Right ventricle myocardium inferior (tissue), 1 donor: ENCODE measurements at regions not wholly inside any gene's neighbourhood (a gene's known extent, or its start where the extent isn't known, plus 50 kb on each side); places are given as distances from the start of the nearest gene placed in this dataset.
"Not testable (repeated sequence)": the region's sequence is repeated elsewhere in the genome, so short reads cannot be mapped to it uniquely, and the experiment has no call there.

ENCODE experiments used
- ATAC-seq: fragments of 200-7000 bp; cut with Tn5 transposase; one replicate; pipeline ENCODE4 v1.9.1; 2020; ENCODE audit warnings: mild to moderate bottlenecking, moderate library complexity
- DNase-seq: peaks from one replicate; pipeline ENCODE4 v3.0.0; 2021; ENCODE audit errors: missing footprints
- intact Hi-C: fragments of 100-400 bp; cut with DNase I; formaldehyde crosslinking; loops from one replicate; pipeline ENCODE4 v1.11.0; 2022
- donor health status: DM: no; HTN: yes; CAD: no; lungs with severe emphysema.

- peak; percentile 84 for ATAC-seq
- DNase-seq: no peak
- intact Hi-C loops: no loop called here
Measured at GRCh38 chr2:22020091-22020742, 896.4 kb downstream of the TDRD15 start.

- DNase-seq: no peak
- no peak for ATAC-seq
- intact Hi-C loops: no loop called here
Measured at GRCh38 chr2:22027345-22028005, 903.7 kb downstream of the TDRD15 start.

DNA sequence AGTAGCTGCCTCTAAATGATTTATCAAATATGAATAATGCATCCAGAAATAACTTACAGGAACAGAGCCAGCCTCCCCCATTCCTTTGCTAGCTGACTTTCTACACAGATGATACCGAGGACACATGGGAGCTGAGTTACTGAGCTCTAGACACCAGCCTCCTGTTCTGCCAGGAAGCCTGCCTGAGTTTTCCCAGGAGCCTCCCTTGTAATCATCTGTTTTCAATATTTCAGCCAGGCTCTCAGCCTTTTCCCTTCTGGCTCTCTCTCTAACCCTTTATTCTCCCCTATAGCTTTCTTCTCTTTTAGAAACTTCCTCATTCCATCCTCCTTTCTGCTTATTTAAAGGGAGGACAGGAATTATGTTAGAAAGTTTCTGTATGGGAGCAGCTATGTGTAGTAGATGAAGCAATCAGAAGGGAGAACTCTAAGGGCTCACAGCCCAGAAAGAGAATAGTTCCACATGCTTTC, 911.6 kb downstream of the TDRD15 start:
- intact Hi-C loops: no loop called here
- ATAC-seq (peak; percentile 93), DNase-seq (peak; percentile 58)

- intact Hi-C loops: no loop called here
- no peak for DNase-seq
- peak; percentile 82 for ATAC-seq
Measured at GRCh38 chr2:22037274-22037673, 913.5 kb downstream of the TDRD15 start.

- no peak for DNase-seq
- intact Hi-C loops: no loop called here
- ATAC-seq: no peak
Measured at GRCh38 chr2:22043784-22044183, 920.0 kb downstream of the TDRD15 start.

DNA sequence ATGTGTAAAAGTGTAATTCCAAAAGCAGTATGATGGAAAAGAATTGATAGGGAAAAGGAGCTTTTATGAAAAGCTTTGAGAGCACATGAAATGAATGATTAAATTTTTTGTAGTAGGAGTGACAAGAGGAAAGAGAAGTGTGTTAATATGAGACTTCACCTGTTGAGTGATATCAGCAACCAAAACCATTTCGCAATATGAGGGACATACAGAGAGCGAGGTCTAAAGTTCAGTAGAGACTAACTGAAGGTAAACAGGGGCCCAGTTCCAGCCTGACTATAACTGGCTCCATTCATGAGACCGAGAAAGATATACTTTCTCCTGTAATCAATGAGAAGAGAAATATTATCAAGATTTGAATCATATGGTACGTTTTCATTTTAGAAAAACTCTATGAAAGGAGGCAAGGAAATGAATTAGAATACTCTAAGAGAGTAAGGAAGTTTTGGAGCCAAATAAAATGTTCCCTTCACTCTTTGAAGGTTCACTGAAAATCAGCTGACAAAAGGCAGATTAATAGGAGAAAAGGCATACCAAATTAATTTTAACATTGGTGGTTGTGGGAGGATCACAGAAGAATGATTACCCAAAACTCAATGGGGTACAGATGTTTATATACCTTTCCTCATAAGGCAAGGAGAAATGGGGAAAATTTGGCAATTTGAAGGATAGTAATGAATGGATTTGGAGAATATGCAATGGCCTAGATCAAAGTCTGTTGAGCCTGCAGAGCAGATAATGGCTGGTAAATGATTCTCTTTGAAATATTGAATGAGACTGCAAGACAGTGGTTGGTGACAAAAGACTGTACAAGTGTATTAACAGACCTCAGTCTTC, 932.2 kb downstream of the TDRD15 start:
- intact Hi-C loops: no loop called here
- no peak for ATAC-seq

GRCh38 chr2:22056621-22057132, 932.9 kb downstream of the TDRD15 start:
- ATAC-seq (no peak), DNase-seq (no peak)
- intact Hi-C loops: no loop called here

More for the DNA sequence above, 932.2 kb downstream of the TDRD15 start:
- no peak for DNase-seq

DNA sequence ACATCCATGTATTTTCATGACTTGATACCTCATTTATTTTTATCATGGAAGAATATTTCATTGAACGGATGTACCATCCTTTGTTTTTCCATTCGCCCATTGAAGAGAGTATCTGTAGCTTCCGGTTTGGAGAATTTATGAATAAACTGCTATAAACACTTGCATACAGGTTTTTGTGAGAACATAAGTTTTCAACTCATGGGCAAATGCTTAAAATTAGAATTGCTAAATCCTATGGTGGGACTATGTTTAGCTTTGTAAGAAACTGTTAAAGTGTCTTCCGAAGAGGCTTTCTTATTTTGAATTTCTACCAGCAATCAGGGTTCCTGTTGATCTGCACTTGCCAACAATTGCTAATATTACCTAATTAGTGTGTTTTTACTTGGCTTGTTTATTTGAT, 938.9 kb downstream of the TDRD15 start:
- ATAC-seq (no peak), DNase-seq (no peak)
- intact Hi-C loops: no loop called here

DNA sequence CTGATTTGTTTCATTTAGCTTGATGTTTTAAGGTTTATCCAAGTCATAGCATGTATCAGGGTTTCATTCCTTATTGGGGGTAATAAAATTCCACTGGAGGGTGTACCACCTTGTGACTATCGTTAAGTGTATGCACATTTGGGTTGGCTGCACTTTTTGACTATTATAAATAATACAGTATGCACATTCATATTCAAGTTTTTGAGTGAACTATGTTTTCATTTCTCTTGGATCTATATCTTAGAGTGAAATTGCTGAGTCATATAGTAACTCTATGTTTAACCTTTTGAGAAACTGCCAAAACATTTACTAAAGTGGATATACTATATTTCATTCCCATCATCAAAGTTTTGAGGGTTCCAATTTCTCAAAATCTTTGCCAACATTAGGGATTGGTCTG, 952.7 kb downstream of the TDRD15 start:
- DNase-seq (no peak), ATAC-seq (no peak)

GRCh38 chr2:22078701-22079100, 954.9 kb downstream of the TDRD15 start:
- ATAC-seq: no peak
- intact Hi-C loops: no loop called here
- DNase-seq: no peak

More for the DNA sequence above, 952.7 kb downstream of the TDRD15 start:
- intact Hi-C loops: no loop called here

GRCh38 chr2:22079583-22079982, 955.8 kb downstream of the TDRD15 start:
- no peak for DNase-seq
- ATAC-seq: no peak
- intact Hi-C loops: no loop called here

GRCh38 chr2:22086726-22087125, 963.0 kb downstream of the TDRD15 start:
- intact Hi-C loops: no loop called here
- DNase-seq: no peak
- ATAC-seq: no peak

DNA sequence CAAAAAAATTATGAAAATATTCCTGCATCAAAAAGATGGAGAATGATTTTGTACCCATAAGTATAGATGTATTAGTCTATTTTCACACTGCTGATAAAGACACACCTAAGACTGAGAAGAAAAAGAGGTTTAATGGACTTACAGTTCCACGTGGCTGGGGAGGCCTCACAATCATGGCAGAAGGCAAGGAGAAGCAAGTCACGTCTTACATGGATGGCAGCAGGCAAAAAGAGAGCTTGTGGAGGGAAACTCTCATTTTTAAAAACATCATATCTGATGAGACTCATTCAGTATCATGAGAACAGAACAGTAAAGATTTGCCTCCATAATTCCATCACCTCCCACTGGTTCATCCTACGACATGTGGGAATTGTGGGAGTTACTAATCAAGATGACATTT, 979.8 kb downstream of the TDRD15 start:
- DNase-seq, intact Hi-C loops, ATAC-seq: not testable (repeated sequence)

DNA sequence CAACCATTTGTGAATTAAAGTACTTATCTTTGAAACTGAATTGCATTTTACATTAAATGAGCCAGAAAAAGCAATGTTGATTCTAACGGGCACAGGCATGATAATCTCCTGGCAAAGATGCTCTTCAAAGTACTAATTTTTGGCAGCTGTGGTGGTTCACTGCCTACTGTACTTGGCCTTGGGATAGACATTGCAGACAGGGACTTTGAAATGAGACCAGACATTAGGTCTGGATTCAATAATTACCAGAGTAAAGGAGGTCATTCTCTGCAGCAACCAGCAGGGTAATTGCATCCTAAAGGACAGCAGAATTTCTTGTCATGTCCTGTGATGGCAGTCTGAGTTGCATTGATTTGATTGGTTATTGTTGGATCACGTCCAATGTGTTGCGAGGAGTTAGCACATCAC, 986.5 kb downstream of the TDRD15 start:
- DNase-seq: no peak
- no peak for ATAC-seq
- intact Hi-C loops: no loop called here

GRCh38 chr2:22124003-22124402, 1000.2 kb downstream of the TDRD15 start:
- DNase-seq: no peak
- ATAC-seq: no peak
- intact Hi-C loops: no loop called here

DNA sequence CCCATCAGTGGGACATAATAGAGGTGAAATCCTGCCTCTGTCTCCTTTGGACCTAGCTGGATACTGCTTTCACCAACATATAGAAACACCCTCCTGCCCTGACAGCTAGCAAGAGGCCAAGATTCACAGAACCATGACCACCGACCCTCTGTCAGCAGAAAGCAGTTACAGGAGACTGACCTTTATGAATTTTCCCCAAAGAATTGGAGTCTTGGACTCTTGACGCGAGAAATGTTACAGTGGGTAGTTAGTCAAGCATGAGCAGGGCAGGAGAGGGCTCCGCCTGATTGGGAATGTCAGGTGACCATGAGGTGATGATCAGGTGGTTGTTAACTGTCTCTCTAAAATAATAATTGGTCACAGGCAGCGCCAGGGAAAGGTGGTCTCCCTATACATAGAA, 1002.3 kb downstream of the TDRD15 start:
- DNase-seq (no peak), ATAC-seq (no peak)
- intact Hi-C loops: no loop called here

DNA sequence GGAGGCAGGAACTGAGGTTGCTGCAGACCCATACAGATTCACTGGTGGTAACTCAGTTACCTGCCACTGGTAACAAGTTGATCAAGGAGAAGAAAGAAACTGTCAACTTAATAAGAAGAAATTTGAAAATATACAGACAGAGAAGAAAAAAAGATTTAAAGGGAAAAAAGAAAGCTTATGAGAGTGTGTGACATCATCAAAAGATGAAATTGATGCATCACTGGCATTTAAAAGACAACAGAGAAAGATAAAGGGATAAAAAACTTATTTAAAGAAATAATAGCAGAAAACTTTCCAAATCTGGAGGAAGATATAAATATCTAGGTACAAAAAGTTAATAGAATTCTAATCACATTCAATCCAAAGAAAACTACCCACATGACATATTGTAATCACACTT, 1003.2 kb downstream of the TDRD15 start:
- intact Hi-C loops: no loop called here
- no peak for ATAC-seq
- DNase-seq: no peak

DNA sequence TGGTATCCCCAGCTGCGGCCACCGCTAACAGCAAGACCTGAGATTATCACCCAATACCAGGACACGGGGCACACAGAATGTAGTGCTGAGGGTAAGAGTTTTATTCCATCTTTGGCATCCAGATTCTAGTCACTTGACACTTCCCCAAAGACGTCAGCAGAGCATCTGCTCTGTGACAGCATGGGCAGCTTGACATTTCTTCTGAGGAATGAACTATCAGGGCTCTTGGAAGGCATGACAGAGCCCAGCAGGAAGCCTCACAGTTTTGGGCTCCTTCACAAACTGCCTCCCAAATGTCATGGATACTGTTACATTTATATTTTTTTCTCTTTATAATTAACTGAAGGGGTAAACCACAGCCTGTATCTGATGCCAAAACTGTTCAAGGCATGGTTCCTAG, 1010.7 kb downstream of the TDRD15 start:
- DNase-seq (no peak), ATAC-seq (no peak)
- intact Hi-C loops: no loop called here

DNA sequence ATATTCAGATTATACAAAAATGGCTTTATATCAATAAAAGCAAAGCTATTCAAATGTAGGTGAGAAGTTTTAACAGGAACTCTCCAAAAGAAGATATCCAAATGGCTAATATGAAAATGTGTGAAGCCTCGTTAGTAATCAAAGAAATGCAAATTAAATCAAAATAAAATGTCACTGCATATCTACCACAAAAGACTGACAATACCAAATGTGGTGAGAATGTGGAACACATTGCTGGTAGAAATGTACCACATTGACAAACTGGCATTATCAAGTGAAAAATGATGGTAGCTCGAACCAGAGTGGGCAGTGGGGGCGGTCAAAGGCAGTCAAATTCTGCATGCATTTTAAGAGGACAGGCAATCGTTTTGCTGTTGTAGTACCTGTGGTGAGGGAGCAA, 1012.7 kb downstream of the TDRD15 start:
- intact Hi-C loops: no loop called here
- ATAC-seq: no peak
- DNase-seq: no peak

GRCh38 chr2:22143840-22144239, 1020.1 kb downstream of the TDRD15 start:
- no peak for ATAC-seq
- intact Hi-C loops: no loop called here
- no peak for DNase-seq
